Amygdala (tissue), 56 donors: ENCODE measurements at regions not wholly inside any gene's neighbourhood (a gene's known extent, or its start where the extent isn't known, plus 50 kb on each side); places are given as distances from the start of the nearest gene placed in this dataset.

Experiments
- DNase-seq, 56 donors: peaks; one replicate each; lab custom pipeline; 2025; lab: John Stamatoyannopoulos, UW

GRCh38 chr15:58294681-58295254, 137.0 kb upstream of the LIPC start:
- no peak for DNase-seq

- DNase-seq = no peak
Measured at GRCh38 chr15:58295637-58296215, 136.1 kb upstream of the LIPC start.

GRCh38 chr15:58296276-58296675, 135.5 kb upstream of the LIPC start:
- DNase-seq = no peak

GRCh38 chr15:58297639-58298038, 134.2 kb upstream of the LIPC start:
- no peak for DNase-seq

- DNase-seq = no peak
Measured at GRCh38 chr15:58298879-58299850, 132.6 kb upstream of the LIPC start.

- no peak for DNase-seq
Measured at GRCh38 chr15:58302832-58303231, 129.0 kb upstream of the LIPC start.

- no peak for DNase-seq
Measured at GRCh38 chr15:58303236-58303635, 128.6 kb upstream of the LIPC start.

- DNase-seq = no peak
Measured at GRCh38 chr15:58306591-58307312, 125.0 kb upstream of the LIPC start.

GRCh38 chr15:58307313-58307961, 124.4 kb upstream of the LIPC start:
- no peak for DNase-seq

- DNase-seq = no peak
Measured at GRCh38 chr15:58308742-58309355, 122.9 kb upstream of the LIPC start.

- DNase-seq = peak in 21 of 56 donors; percentile 6 to 43 (median 12)
Measured at GRCh38 chr15:58309963-58310928, 121.5 kb upstream of the LIPC start.

GRCh38 chr15:58311556-58311955, 120.2 kb upstream of the LIPC start:
- DNase-seq = no peak

GRCh38 chr15:58312031-58312430, 119.8 kb upstream of the LIPC start:
- no peak for DNase-seq

- no peak for DNase-seq
Measured at GRCh38 chr15:58313304-58313703, 118.5 kb upstream of the LIPC start.

GRCh38 chr15:58313810-58314592, 117.8 kb upstream of the LIPC start:
- DNase-seq = no peak

- DNase-seq = no peak
Measured at GRCh38 chr15:58314593-58315216, 117.1 kb upstream of the LIPC start.

GRCh38 chr15:58318517-58318916, 113.3 kb upstream of the LIPC start:
- DNase-seq = no peak
